Ovary (tissue), 3 donors: ENCODE measurements at regions not wholly inside any gene's neighbourhood (a gene's known extent, or its start where the extent isn't known, plus 50 kb on each side); places are given as distances from the start of the nearest gene placed in this dataset.

ENCODE experiments used
- CTCF ChIP-seq, 3 donors: fragments of 450-650 bp in 2 of 3; fragments of 200-600 bp in 1 of 3; IDR thresholded peaks; one replicate each; pipeline versions ENCODE4 v1.5.1 to v1.8.0; 2016 to 2022; ENCODE audit warnings: antibody characterized with exemption in 3 of 3, mild to moderate bottlenecking in 1 of 3
- EP300 ChIP-seq: sonication (generic); formaldehyde crosslinking; IDR thresholded peaks from one replicate; pipeline ENCODE4 v1.6.1; 2017; ENCODE audit warnings: antibody characterized with exemption
- POLR2A ChIP-seq: fragments of 450-650 bp; IDR thresholded peaks from one replicate; pipeline ENCODE4 v1.6.1; 2017; ENCODE audit warnings: antibody characterized with exemption, mild to moderate bottlenecking, moderate library complexity
- donor health status: DM: no; HTN: no; CAD: no.

DNA sequence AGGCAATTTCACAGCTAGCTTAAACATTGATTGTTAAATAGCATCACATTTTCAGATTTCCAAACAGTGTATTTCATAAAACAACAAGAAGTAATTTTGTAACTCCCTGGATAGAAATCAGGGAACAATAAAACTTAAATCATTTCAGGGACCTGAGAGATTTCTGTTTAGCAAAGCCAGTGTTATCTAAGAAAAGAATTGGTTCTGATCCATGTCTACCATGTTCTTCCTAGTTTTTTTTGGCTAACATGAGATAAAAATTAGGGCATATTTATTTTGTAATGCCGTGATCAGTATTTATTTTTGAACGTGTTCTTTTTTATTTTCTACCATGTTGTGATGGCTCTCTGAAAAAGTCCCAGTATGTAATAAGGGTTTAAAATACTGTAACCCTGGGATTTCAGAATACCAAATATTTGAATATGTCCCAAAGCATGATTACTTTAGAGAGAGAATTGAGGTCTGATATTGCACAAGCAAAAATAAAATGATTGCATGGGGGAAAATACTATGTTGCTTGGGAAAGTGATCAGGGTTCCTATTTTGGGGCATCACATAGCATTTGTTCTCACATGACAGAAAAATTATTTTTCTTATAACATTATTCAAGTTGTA is 188.7 kb upstream of the CEP162 start:
- TF ChIP-seq CTCF (IDR thresholded peaks at IDR 0.05) (no peak), POLR2A (no peak), EP300 (no peak)
